Panc1 (cell line): ENCODE measurements at regions not wholly inside any gene's neighbourhood (a gene's known extent, or its start where the extent isn't known, plus 50 kb on each side); places are given as distances from the start of the nearest gene placed in this dataset.

Source experiments
- ATAC-seq: fragments of 200-7000 bp; cut with Tn5 transposase; 2 replicates; pipeline ENCODE4 v1.9.1; 2020; ENCODE audit warnings: mild to moderate bottlenecking, moderate library complexity
- BruUV-seq: library from RNA; stranded (reverse); fragments of 400-500 nt; replicated peaks from 2 replicates; lab custom pipeline; 2021; lab: Mats Ljungman, UMichigan
- CTCF ChIA-PET: fragments of 300-600 bp; sonication (Branson Sonifier 250); formaldehyde crosslinking; loops from one replicate; lab custom pipeline; 2022; ENCODE audit warnings: antibody characterized with exemption; lab: Charles Lee
- POLR2A ChIA-PET: fragments of 300-600 bp; sonication (Branson Sonifier 250); formaldehyde crosslinking; loops from one replicate; lab custom pipeline; 2022; ENCODE audit warnings: antibody characterized with exemption; lab: Charles Lee
- DNase-seq: peaks from one replicate; pipeline ENCODE4 v3.0.0-alpha.2; 2010; ENCODE audit warnings: low read depth, low spot score
- H3K27ac ChIP-seq: 2 replicates; pipeline ENCODE4 v1.5.1; 2011; ENCODE audit warnings: mild to moderate bottlenecking, low read length, inconsistent platforms
- H3K27me3 ChIP-seq: fragments of 200-500 bp; sonication (Bioruptor generic); 2 replicates; pipeline ENCODE4 v1.6.0; 2014; ENCODE audit warnings: low read length, inconsistent platforms; ENCODE audit not compliant: control insufficient read depth, insufficient read depth
- H3K36me3 ChIP-seq: fragments of 200-500 bp; sonication (Bioruptor generic); 2 replicates; pipeline ENCODE4 v1.5.1; 2014; ENCODE audit warnings: inconsistent platforms, mild to moderate bottlenecking, low read length, moderate library complexity; ENCODE audit not compliant: control insufficient read depth, insufficient read depth
- H3K4me1 ChIP-seq: 2 replicates; pipeline ENCODE4 v1.5.1; 2011; ENCODE audit warnings: inconsistent platforms, mild to moderate bottlenecking, low read length, moderate library complexity; ENCODE audit not compliant: control insufficient read depth, insufficient read depth
- H3K4me3 ChIP-seq, 2 experiments: 2 replicates each; pipeline ENCODE4 v1.5.1; 2011 to 2012; ENCODE audit warnings: low read depth in 2 of 2, low read length in 2 of 2, mild to moderate bottlenecking in 2 of 2, inconsistent platforms in 1 of 2, moderate library complexity in 1 of 2
- H3K9me3 ChIP-seq: fragments of 200-500 bp; sonication (Bioruptor generic); 2 replicates; pipeline ENCODE4 v1.5.1; 2014; ENCODE audit warnings: low read depth, mild to moderate bottlenecking, inconsistent platforms, low read length, moderate library complexity; ENCODE audit not compliant: control insufficient read depth, insufficient read depth
- CTCF ChIP-seq: fragments of 450-650 bp; IDR thresholded peaks from 2 replicates; pipeline ENCODE4 v1.5.1; 2017; ENCODE audit warnings: mild to moderate bottlenecking
- POLR2AphosphoS5 ChIP-seq: IDR thresholded peaks from 2 replicates; pipeline ENCODE4 v1.6.1; 2012; ENCODE audit warnings: mild to moderate bottlenecking, low read depth, low read length, moderate library complexity
- REST ChIP-seq, 2 experiments: IDR thresholded peaks; 2 replicates each; pipeline ENCODE4 v1.6.1; 2011 to 2012; ENCODE audit warnings: low read depth in 2 of 2, control low read depth in 1 of 2, low read length in 1 of 2, mild to moderate bottlenecking in 1 of 2, moderate library complexity in 1 of 2; ENCODE audit not compliant: insufficient read depth in 1 of 2
- SIN3A ChIP-seq: IDR thresholded peaks from 2 replicates; pipeline ENCODE4 v1.6.1; 2012; ENCODE audit warnings: low read depth, mild to moderate bottlenecking, low read length, moderate library complexity, borderline replicate concordance; ENCODE audit not compliant: insufficient read depth
- TCF7L2 ChIP-seq: IDR thresholded peaks from 2 replicates; pipeline ENCODE4 v1.6.1; 2011; ENCODE audit warnings: mild to moderate bottlenecking, low read depth, low read length, inconsistent platforms
- in situ Hi-C: cut with HindIII; loops from 2 replicates; pipeline ENCODE4 v1.10.0; 2016; ENCODE audit warnings: low sequenced_read_pairs, low pct_unique_long_range_greater_than_20kb
- intact Hi-C: fragments of 100-400 bp; cut with micrococcal nuclease; formaldehyde crosslinking; loops from one replicate; pipeline ENCODE4 v1.10.0; 2022; ENCODE audit not compliant: unreplicated experiment

- Histone ChIP-seq H3K4me3 (no peak overlapping the region), H3K27ac (no peak overlapping the region), H3K27me3 (no peaks in the 10 kb centered on the region), H3K36me3 (no peaks in the 10 kb centered on the region), H3K4me1 (no peaks in the 10 kb centered on the region), H3K9me3 (no peaks in the 10 kb centered on the region)
- DNase-seq (no peak), ATAC-seq (no peak)
- POLR2A ChIA-PET, result no interaction called here
- intact Hi-C loops, result no loop called here
- no TSS peak for BruUV-seq
- no peak for TF ChIP-seq POLR2AphosphoS5
- TF ChIP-seq REST (IDR thresholded peaks at IDR 0.05; ENCODE audit: insufficient read depth in 1 of 2, low read depth in 2 of 2, low read length in 1 of 2), result no peak
- TF ChIP-seq CTCF, result no peak
- TF ChIP-seq TCF7L2, result no peak
- CTCF ChIA-PET, result no interaction called here
- in situ Hi-C loops, result no loop called here
Observed at GRCh38 chr19:13644645-13645044, 119.7 kb upstream of the MRI1 start.

DNA sequence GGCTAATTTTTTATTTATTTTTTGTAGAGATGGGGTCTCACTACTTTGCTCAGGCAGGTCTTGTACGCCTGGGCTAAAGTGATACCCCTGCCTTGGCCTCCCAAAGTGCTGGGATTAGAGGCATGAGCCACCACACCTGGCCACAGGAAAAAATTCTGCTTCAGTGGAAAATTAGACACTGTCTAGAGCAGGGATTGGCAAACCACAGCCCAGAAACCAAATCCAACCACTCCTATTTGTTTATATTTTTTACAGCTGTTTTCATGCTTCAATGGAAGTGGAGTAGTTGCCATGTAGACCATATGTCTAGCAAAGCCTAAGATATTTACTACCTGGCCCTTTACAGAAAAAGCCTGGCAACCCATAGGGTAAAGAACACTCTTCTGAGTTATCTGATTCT lies 123.7 kb upstream of the MRI1 start:
- H3K9me3 ChIP-seq, result no peaks in the 10 kb centered on the region
- in situ Hi-C loops, result no loop called here
- H3K27ac ChIP-seq, result no peak overlapping the region
- no TSS peak for BruUV-seq
- H3K36me3 ChIP-seq, result no peaks in the 10 kb centered on the region
- DNase-seq (no peak), ATAC-seq (no peak)
- H3K4me3 ChIP-seq, result no peak overlapping the region
- H3K27me3 ChIP-seq, result no peaks in the 10 kb centered on the region
- intact Hi-C loops, result no loop called here
- H3K4me1 ChIP-seq, result no peaks in the 10 kb centered on the region
- CTCF ChIA-PET, result no interaction called here
- POLR2A ChIA-PET, result no interaction called here
- TF ChIP-seq TCF7L2 (no peak), SIN3A (no peak), CTCF (no peak), REST (IDR thresholded peaks at IDR 0.05; ENCODE audit: insufficient read depth in 1 of 2, low read depth in 2 of 2, low read length in 1 of 2) (no peak)
